HG02571 (cell line): ENCODE measurements at regions not wholly inside any gene's neighbourhood (a gene's known extent, or its start where the extent isn't known, plus 50 kb on each side); places are given as distances from the start of the nearest gene placed in this dataset.

Source experiments
- ATAC-seq: cut with Tn5 transposase; IDR thresholded peaks from one replicate; pipeline ENCODE4 v1.9.1; 2021; ENCODE audit warnings: mild to moderate bottlenecking, moderate library complexity; ENCODE audit not compliant: unreplicated experiment

- ATAC-seq = no peak
These were observed 160.6 kb upstream of the PLCXD3 start for GRCh38 chr5:41670854-41671479.

GRCh38 chr5:41670216-41670615 lies 159.8 kb upstream of the PLCXD3 start:
- no peak for ATAC-seq

- no peak for ATAC-seq
These were observed 150.9 kb upstream of the PLCXD3 start for GRCh38 chr5:41661254-41661653.

GRCh38 chr5:41656597-41656996 lies 146.2 kb upstream of the PLCXD3 start:
- ATAC-seq = no peak

GRCh38 chr5:41650131-41650530 lies 139.7 kb upstream of the PLCXD3 start:
- ATAC-seq = no peak

- no peak for ATAC-seq
These were observed 139.3 kb upstream of the PLCXD3 start for GRCh38 chr5:41649659-41650058.

GRCh38 chr5:41648996-41649395 lies 138.6 kb upstream of the PLCXD3 start:
- ATAC-seq = no peak

GRCh38 chr5:41641621-41642020 lies 131.2 kb upstream of the PLCXD3 start:
- no peak for ATAC-seq

GRCh38 chr5:41638685-41639084 lies 128.3 kb upstream of the PLCXD3 start:
- ATAC-seq = no peak

GRCh38 chr5:41637869-41638268 lies 127.5 kb upstream of the PLCXD3 start:
- no peak for ATAC-seq

- ATAC-seq = no peak
These were observed 127.0 kb upstream of the PLCXD3 start for GRCh38 chr5:41637424-41637823.

- ATAC-seq = peak; percentile 51
These were observed 126.2 kb upstream of the PLCXD3 start for GRCh38 chr5:41636605-41637004.

- ATAC-seq = no peak
These were observed 119.5 kb upstream of the PLCXD3 start for GRCh38 chr5:41629897-41630296.

- no peak for ATAC-seq
These were observed 115.2 kb upstream of the PLCXD3 start for GRCh38 chr5:41625571-41625970.

GRCh38 chr5:41621420-41621819 lies 111.0 kb upstream of the PLCXD3 start:
- no peak for ATAC-seq

GRCh38 chr5:41617843-41618515 lies 107.6 kb upstream of the PLCXD3 start:
- ATAC-seq = no peak

- no peak for ATAC-seq
These were observed 100.0 kb upstream of the PLCXD3 start for GRCh38 chr5:41610386-41610785.

- no peak for ATAC-seq
These were observed 90.3 kb upstream of the PLCXD3 start for GRCh38 chr5:41600731-41601130.

GRCh38 chr5:41598011-41598410 lies 87.6 kb upstream of the PLCXD3 start:
- no peak for ATAC-seq

GRCh38 chr5:41587668-41588067 lies 77.3 kb upstream of the PLCXD3 start:
- no peak for ATAC-seq

- no peak for ATAC-seq
These were observed 64.8 kb upstream of the PLCXD3 start for GRCh38 chr5:41575110-41575779.

- no peak for ATAC-seq
These were observed 64.0 kb upstream of the PLCXD3 start for GRCh38 chr5:41574391-41574790.
